CD4-positive, alpha-beta T cell treated with Interleukin-21 for 1 hour (primary cell): ENCODE measurements at regions not wholly inside any gene's neighbourhood (a gene's known extent, or its start where the extent isn't known, plus 50 kb on each side); places are given as distances from the start of the nearest gene placed in this dataset.

Experiments
- DNase-seq: peaks from one replicate; pipeline ENCODE4 v3.0.0-alpha.2; 2020

DNA sequence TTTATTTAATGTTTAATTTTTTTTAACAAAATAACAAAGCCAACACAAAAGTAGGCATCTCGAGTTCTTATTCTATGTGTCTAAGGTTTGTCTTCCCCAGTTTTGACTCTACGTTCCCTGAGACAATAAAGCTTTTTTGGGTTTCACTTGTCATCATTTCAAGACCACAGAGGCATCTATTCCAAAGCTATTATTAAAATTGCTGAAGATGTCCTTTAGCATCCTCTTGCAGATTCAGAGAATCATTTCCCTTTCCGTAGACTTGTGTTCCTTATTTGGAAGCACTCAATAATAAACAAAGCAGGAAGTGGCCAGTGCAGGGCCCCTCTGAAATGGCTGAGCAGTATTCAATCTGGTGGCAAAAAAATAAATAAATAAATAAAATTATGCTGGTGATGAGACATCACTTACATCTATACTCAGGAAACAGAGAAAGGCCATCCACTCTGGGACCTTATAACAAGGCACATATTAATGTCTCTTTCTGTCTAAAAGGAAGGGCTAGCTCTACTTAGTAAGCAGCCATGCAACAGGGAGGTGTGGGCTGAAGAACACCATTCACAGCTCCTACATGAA is 362.3 kb downstream of the WDR72 start:
- no peak for DNase-seq

DNA sequence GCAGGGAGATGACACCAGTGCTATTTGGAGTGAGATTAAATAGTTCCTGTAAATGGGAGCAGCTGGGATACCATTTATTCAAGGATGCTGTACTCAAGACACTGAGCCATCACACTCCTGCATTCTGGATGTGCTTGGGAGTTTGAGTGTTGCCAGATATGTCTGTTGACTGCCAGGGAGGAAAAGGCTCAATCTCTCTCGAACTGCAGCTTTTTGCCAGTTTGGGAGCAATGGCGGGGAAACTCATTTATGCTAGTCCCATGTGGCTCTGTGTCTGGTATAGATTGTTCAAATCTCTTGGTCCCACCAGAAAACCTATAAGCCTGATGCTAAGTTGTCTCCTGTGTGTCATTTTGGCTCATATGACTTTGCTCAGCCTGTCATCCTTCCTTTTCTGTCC is 363.6 kb downstream of the WDR72 start:
- DNase-seq = no peak

DNA sequence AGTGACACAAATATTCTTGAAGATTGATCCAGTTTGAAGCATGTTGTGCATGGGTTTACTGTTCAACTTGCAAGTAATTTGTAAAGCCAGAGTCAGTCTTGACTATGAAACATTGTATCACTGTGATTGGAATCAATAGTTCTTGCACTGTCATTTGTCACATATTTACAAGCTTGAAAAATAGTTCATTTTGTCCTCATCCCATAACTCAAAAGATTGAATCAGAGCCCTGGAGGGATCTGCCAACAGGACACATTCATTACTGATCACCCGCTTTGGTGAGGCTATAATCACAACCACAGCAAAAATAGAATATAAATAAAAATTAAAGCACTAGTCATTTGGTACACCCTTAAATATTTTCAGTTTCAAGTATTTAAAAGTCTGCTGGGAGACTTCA is 368.9 kb downstream of the WDR72 start:
- no peak for DNase-seq

- DNase-seq = no peak
These were observed 370.0 kb downstream of the WDR72 start for GRCh38 chr15:53389271-53390037.

GRCh38 chr15:53384417-53384816 is 375.0 kb downstream of the WDR72 start:
- no peak for DNase-seq

DNA sequence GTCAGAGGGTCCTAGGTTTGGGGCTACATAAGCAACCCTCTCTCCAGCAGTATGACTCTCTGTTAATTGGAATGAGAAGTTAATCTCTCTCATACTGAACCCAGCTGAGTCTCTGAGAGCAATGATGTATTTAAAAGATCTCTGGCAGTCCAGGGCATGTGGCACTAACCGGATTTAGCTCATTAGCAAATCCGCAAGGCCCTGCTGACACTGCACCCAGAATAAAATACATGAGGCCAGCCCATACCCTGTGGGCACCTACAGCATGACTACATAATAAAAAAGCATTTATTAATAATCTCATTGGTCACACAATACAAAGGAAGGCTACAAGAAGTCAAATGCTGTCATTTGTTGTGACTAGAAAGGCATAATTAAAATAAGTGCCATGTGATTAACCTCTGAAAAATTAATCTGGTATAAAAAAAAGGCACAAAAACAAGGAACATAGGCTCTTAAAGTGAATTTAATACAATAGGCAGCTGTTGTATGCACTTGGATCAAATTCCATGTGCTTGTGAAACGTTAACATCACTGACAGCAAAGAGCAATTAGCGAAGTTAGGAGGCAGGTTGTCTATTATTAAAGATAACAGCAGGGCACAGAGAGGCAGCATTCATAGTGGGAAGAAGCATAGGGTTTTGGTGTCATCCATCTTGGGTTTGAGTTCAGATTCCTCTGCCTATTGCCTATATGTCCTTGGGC is 381.2 kb downstream of the WDR72 start:
- DNase-seq = no peak

- no peak for DNase-seq
These were observed 391.7 kb downstream of the WDR72 start for GRCh38 chr15:53367740-53368139.

DNA sequence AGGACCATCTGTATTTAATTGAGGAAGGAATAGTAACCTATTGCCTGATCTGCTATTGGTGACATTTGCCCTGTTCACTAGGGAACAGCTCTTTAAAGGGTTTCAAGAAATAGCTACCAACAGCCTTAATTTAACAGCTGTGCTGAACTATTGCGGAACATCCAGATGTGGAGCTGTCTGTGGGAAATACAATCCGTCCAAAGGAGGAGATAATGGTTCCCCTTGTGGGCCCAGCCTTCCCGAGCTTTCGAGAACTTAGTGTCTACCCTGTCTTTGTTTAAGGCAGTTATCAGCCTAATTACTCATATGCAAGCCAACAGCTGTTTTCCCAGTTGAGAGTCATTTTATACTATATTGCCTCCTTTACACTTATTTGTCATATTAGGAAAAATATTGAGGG is 398.6 kb downstream of the WDR72 start:
- no peak for DNase-seq

DNA sequence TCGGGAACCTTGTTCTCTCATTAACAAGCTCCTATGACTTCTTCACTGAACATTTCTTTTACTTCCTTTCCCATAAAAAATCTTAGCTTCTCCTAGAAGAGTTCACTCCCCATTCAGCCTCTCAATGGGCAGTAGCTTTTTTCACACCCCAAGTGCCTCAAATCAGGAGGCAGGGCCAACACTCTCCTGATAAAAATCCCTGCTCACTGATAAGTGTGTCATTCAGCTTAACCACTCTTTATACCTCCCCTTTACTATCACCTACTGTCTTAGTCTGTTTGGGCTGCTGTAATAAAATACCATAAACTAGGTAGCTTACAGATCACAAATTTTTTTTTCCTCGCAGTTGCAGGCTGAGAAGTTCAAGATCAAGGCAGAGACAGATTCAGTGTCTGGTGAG is 400.4 kb downstream of the WDR72 start:
- no peak for DNase-seq

DNA sequence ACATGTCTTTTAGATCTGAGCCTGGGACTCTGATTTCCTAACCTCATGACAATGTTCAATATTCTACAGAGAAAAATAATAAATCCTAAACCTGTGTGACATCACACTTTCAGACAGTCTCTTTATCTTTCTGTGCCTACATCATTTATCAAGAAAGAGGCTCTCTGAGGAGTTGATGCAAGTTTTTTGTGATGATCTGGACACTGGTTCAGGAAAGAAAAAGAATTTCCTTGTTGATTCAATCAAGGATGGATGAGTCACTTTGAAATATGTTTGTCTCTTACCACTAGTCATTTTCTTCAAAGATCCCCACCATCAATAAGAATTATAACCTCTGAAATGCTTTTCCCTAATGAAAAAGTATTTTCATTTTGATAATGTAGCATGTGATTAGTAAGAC is 404.6 kb downstream of the WDR72 start:
- no peak for DNase-seq

DNA sequence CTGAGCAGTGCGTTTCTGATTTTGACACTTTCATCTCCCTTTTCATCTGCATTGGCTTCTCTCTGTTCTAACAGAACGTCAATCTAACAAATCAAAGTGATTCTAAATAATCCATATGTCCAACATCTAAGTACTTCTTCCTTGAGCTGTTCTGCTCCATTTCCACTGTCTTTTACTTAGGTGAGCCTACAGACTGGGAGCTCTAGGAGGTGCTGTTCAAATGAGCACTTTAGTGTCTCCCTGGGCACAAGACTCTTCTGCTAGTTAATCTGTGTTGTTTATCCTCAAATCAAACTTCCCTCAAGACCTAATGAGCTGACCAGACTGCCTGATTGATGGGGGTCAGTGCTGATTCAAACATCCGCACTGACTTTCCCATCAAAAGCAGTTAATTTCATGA is 408.1 kb downstream of the WDR72 start:
- no peak for DNase-seq

GRCh38 chr15:53346583-53346982 is 412.9 kb downstream of the WDR72 start:
- no peak for DNase-seq

DNA sequence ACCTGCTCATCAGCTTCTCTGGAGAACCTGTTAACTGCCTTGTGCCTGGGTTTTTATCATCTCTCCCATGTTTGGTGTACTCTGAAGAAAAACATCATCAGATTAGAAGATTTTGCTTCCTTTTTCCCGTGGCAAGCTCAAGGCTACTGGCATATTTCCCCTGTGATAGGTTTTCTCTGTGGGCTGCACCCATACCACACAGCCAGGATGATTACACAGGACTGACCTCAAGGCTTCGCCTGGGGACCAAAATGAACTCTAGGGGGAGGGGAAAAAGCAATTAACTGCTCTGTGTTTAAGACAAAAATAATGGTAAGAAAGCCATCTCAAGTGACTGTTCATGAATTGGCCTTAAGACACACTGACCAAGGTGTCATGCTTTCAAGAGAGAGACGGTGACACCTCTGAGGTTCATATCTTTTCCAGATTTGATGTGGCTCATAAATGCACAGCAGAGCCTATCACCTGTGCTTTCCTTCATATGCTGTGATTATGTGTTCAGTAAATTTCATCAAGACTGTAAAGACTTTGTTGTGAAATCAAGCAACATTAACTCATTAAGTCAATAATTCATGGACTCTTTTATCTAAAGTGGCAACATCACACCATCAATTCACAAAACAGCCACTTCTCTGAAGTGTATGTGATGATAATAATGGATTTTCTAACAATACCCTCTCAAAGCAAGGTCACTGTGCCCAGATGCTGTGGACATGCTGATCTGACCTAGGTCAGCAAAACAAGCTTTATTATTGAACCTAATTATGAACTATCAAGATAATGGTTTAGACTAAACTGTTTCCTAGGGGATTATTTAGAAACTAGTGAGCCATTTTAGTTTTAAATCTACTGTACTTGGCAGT is 427.9 kb downstream of the WDR72 start:
- no peak for DNase-seq

GRCh38 chr15:53328341-53328740 is 431.1 kb downstream of the WDR72 start:
- DNase-seq = no peak

DNA sequence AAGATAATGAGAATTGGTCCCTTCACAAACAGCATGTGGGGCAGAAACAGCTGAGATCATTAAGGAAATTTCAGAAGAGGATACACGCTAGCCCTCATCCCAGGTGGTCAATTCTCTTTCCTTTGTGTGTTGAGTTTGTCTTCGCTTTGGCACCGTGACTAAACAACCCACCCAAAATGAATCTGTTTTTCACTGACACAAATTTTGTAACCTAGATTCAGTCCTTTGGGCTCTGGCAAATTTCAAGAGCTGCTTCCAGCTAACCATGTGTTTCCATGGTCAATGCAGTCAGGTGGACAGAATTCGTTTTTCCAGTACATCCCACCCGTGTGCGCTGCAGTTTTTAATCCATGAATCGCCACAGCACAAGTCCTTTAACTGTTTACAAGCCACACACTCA is 435.4 kb downstream of the WDR72 start:
- no peak for DNase-seq

- no peak for DNase-seq
These were observed 436.3 kb downstream of the WDR72 start for GRCh38 chr15:53323191-53323590.

DNA sequence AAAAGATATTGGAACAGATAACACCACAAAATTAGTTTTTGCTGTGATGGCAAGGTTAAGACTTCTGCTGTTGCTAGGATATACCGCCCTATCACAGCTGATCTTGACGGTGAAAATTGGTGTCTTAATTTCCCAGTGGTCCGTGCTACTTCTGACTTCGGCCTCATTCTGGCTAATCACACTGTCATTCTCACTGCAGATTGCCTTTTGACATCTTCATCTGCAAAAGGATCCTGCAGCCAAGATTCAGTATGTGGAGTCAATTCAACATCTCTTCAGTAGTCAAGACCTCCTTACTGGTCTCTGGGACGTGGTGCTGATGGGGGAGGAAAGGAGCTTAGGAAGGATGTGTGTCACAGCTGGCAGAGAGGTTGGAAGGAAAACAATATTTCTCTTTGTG is 438.6 kb downstream of the WDR72 start:
- DNase-seq = no peak

GRCh38 chr15:53312707-53313106 is 446.8 kb downstream of the WDR72 start:
- DNase-seq = no peak

GRCh38 chr15:53310709-53311108 is 448.8 kb downstream of the WDR72 start:
- DNase-seq = no peak

DNA sequence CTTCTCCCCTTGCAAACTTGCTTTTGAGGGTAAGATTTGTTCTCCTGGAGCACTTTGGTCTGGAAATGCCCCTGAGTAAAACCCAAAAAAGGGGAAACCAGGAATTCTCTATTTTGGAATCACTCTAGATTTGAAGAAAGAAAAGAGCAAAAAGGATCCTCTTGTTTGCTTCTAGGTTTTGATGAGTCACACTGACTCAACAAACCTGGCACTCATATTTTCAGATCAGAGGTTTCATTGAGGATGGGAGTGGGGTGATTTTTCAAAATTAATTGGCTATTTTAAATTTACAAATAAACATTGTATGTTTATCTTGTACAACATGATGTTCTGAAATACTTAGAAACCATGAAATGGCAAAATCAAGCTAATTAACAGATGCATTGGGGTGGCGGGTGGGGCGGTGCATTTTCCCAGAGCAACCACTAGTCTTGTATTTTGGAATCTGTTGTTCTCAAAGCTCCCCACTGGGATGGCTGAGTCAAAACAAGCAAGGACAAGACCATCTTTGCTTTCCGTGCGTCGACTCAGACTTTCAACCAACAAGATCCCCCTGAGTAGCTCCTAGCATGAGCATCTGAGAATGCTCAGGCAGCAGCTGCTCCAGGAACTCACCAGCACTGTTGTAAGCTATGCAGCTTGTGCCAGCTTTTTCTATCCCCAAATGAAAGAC is 451.4 kb downstream of the WDR72 start:
- no peak for DNase-seq

DNA sequence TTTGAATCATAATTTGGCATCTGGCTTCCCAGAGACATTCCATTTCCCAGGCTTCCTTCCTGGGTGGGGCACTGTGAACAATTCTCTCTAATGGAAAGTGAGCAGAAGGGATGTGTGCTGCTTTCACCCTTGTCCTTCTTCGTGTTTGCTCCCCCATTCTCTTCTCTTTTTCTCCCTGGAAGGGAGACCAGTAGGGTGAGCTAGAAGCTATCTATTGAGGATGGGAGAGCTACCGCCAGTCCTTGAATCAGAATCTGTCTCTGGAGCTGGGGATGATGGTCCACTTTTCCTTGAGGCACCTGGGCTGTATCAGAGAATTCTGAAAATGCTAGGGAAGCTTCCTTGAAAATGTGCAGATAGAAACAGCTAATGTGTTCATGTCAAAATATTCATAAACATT is 453.9 kb downstream of the WDR72 start:
- DNase-seq = no peak

DNA sequence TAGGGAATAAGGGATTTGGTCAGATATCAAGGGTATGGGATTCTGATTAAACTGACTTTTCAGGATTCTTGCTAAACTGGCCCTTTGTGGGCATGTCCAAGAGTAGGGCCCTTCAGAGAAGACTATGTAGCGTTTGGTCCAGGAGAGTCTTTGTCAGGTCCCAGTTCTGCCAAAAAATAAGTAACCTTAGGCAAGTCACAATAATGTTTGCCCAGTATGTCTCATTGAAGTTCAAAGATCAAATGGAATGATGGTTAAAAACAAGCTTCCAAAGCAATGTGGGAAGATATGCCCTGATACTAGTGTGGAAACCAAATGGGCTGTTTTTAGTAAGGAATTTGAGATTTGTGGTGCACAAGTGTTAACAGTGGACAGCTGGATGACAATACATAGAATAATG is 454.4 kb downstream of the WDR72 start:
- DNase-seq = no peak

GRCh38 chr15:53297828-53298227 is 461.6 kb downstream of the WDR72 start:
- DNase-seq = no peak
